Erythroblast (primary cell): ENCODE measurements at regions not wholly inside any gene's neighbourhood (a gene's known extent, or its start where the extent isn't known, plus 50 kb on each side); places are given as distances from the start of the nearest gene placed in this dataset.

Source experiments
- GATA1 ChIP-seq: IDR thresholded peaks from 2 replicates; pipeline ENCODE4 v1.6.1; 2011; ENCODE audit warnings: low read depth, mild to moderate bottlenecking, control low read depth, low read length, moderate library complexity
- POLR2A ChIP-seq: IDR thresholded peaks from 2 replicates; pipeline ENCODE4 v1.6.1; 2011; ENCODE audit warnings: mild to moderate bottlenecking, low read length

GRCh38 chr6:27834384-27834783 lies 77.8 kb downstream of the OR2B2 start:
- no peak for TF ChIP-seq POLR2A
- no peak for TF ChIP-seq GATA1
